ENCODE measurements at regions not wholly inside any gene's neighbourhood (a gene's known extent, or its start where the extent isn't known, plus 50 kb on each side); places are given as distances from the start of the nearest gene placed in this dataset.

GRCh38 chr18:51890762-51891161 lies 449.2 kb upstream of the DCC start:
- ATAC-seq (no peak), FAIRE-seq (no peak), DNase-seq (ENCODE audit: extremely low read depth in 1 of 4, low spot score in 3 of 4) (no peak)
- H3K36me3 ChIP-seq (ENCODE audit: control insufficient read depth, insufficient read depth, low read length), result no peaks in the 10 kb centered on the region
- no peaks in the 10 kb centered on the region for H3K9me1 ChIP-seq (ENCODE audit: control insufficient read depth, insufficient read depth, low read length)
- H3K4me1 ChIP-seq (replicated peaks in 1 of 2; ENCODE audit: control insufficient read depth in 2 of 2, insufficient read depth in 2 of 2, low read length in 2 of 2), result no peaks in the 10 kb centered on the region
- ChIA-PET POLR2A (no interaction called here), CTCF (ENCODE audit: low intra/inter-chr PET ratio) (no interaction called here)
- H3K9ac ChIP-seq (ENCODE audit: insufficient read depth in 1 of 2, low read depth in 2 of 2, low read length in 2 of 2), result no peak overlapping the region
- no peak overlapping the region for H3K4me2 ChIP-seq (ENCODE audit: insufficient read depth, low read length)
- no peaks in the 10 kb centered on the region for H4K20me1 ChIP-seq (replicated peaks; ENCODE audit: control insufficient read depth, insufficient read depth, low read length)
- no peak overlapping the region for H3K27ac ChIP-seq (ENCODE audit: extremely low read depth, low read depth, low read length)
- H3K79me2 ChIP-seq (ENCODE audit: control insufficient read depth, insufficient read depth, low read length), result no peaks in the 10 kb centered on the region
- no peaks in the 10 kb centered on the region for H3K27me3 ChIP-seq (ENCODE audit: control insufficient read depth in 2 of 2, insufficient read depth in 2 of 2, low read length in 2 of 2)
- in situ Hi-C loops (cut with MboI) (no loop called here), intact Hi-C loops (cut with micrococcal nuclease) (no loop called here)
- H3K4me3 ChIP-seq, result no peak overlapping the region
- H3K9me3 ChIP-seq (replicated peaks; ENCODE audit: control insufficient read depth, insufficient read depth, low read depth, low read length), result no peaks in the 10 kb centered on the region
- WGBS (ENCODE audit: insufficient coverage, low coverage, missing lambda C conversion rate), result 0% methylated on average over 3 of the region's 3 CpGs
- no peak overlapping the region for H2AFZ ChIP-seq (ENCODE audit: low read depth, low read length)
- no TSS peak for BruUV-seq (replicated peaks)
- TF ChIP-seq RBM25 (IDR thresholded peaks at IDR 0.05; ENCODE audit: low read depth, low read length, severe bottlenecking) (no peak), E4F1 (CRISPR knock-in tag; IDR thresholded peaks at IDR 0.05; ENCODE audit: borderline replicate concordance) (no peak), EHMT2 (IDR thresholded peaks at IDR 0.05) (no peak), RBM15 (IDR thresholded peaks at IDR 0.05; ENCODE audit: insufficient read depth, low read length) (no peak), E2F1 (CRISPR knock-in tag; IDR thresholded peaks at IDR 0.05) (no peak), CREM (IDR thresholded peaks at IDR 0.05; ENCODE audit: low read depth) (no peak), IFI16 (CRISPR knock-in tag; IDR thresholded peaks at IDR 0.05) (no peak), ZNF592 (IDR thresholded peaks at IDR 0.05) (no peak), TCFL5 (CRISPR knock-in tag; conservative IDR thresholded peaks at IDR 0.05) (no peak), COPS2 (conservative IDR thresholded peaks at IDR 0.05) (no peak), FOXJ2 (tag; IDR thresholded peaks at IDR 0.05) (no peak), TFE3 (CRISPR knock-in tag; IDR thresholded peaks at IDR 0.05) (no peak), ATF7 (IDR thresholded peaks at IDR 0.05) (no peak), POLR2B (IDR thresholded peaks at IDR 0.05; ENCODE audit: low read depth, partially characterized antibody) (no peak)

Data from K562 (cell line).